ENCODE measurements at regions not wholly inside any gene's neighbourhood (a gene's known extent, or its start where the extent isn't known, plus 50 kb on each side); places are given as distances from the start of the nearest gene placed in this dataset.
"Not testable (repeated sequence)": the region's sequence is repeated elsewhere in the genome, so short reads cannot be mapped to it uniquely, and the experiment has no call there.

DNA sequence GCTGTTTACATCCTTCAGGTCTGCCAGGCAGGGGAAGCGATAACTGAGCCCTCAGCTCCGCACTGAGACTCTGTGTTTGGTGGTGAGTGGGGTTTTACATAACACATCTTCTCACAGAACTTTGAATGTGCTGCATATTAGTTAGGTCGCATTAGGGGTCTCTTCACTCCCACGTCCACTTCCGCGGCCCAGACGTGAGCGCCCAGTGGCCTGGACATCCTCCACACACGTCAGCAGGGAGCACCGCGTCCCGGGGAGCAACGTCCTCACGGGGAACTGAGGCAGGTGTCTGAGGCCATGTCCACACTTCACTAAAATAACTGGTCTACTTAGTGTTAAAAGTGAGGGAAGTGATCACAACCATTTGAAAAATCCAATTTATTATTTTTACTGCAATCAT, 100.4 kb upstream of the SATB2 start:
- DNase-seq (ENCODE audit: low read depth in 3 of 3), result no peak

DNA sequence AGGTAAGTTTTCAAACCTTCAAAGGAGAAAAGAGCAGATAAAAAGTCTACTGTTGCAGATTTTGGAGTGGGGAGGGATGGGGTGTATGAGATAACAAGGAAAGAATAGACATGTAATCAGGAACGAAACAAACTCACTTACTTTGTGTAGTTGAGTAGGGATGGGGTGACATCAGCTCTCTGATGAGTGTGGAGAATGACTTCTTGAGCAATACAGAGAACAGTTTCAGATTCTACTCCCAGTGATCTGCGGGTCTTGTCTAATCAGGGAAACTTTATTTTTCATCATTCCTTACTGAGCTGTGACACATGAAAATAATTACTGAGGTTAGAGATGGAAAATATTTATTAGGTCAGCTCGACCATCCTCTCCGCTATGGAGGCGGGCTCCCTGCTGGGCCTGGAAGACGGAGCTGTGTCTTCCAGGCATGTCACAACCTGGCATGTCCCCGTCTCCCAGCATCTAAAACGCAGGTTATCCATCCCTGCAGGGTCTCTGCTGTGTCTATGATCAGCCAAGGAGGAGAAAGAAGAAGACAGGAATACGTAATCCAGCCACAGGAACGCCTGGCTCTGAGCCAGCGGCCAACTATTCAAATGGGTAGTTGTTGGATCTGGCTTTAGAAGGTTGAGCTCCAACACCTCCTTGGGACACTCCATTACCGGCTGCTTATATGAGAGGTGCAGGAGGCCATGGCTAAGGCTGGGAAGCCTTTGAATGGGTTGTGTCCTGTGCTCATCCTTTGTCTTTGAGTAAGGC, 99.0 kb upstream of the SATB2 start:
- no peak for DNase-seq (ENCODE audit: low read depth in 3 of 3)

DNA sequence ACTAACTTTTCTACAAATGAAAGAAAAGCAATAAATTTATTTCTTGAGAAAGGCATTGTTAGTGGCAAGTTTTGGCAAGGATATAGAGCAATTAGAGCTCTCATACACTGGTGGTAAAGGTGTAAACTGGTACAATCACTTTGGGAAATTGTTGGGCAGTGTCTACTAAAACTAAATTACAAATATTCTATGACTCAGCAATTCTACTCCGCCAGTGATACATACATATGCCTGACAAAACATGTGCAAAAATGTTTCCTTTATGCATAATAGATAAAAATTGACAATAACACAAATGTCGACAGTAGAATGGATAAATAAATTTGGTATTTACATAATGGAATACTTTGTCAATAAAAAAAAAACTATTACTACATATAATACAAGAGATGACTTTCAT, 96.3 kb upstream of the SATB2 start:
- DNase-seq (ENCODE audit: low read depth in 3 of 3), result no peak

DNA sequence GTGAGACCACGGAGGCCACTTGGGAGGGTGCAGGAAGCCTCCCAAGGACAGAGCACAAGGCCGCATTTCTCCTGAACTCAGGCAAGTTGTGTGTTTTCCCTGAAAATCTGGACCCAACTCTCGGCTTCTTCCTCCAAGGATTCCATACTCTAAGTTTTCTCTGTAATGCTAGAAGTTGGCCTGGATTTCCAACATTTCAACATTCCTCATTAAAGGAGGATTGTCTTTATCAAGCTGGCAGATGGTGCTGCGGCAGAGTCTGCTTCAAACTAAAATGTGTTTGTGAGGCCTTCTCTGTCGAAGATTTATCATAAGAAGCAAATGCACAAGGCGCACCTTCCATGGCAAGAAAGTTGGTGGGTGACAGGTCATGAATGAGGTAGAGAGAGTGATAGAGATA, 94.4 kb upstream of the SATB2 start:
- DNase-seq (ENCODE audit: low read depth in 3 of 3), result no peak

DNA sequence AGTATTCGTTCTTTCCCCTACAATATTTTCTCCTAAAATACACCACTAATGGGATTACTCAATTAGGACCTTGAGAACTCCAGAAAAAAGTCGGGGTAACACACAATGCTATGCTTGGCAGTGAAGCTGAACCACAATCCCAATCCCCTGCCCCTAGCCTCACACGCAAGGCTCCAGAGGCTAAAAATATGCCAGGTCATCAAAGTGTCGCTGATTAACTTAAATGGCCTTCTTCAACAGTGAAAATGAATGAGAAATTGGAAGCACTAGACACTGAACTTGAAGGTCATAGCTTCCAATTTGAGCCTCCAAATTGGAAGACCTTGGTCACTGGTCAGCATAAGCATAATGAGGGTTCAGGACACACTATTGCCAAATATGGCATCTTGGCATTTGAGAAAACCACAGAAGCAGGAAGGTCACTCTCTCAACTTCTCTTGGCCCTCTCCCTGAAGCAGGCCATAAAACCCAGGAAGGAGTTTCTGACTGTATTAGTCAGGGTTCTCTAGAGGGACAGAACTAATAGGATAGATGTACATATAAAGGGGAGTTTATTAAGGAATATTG, 86.0 kb upstream of the SATB2 start:
- DNase-seq (ENCODE audit: low read depth in 3 of 3), result no peak

DNA sequence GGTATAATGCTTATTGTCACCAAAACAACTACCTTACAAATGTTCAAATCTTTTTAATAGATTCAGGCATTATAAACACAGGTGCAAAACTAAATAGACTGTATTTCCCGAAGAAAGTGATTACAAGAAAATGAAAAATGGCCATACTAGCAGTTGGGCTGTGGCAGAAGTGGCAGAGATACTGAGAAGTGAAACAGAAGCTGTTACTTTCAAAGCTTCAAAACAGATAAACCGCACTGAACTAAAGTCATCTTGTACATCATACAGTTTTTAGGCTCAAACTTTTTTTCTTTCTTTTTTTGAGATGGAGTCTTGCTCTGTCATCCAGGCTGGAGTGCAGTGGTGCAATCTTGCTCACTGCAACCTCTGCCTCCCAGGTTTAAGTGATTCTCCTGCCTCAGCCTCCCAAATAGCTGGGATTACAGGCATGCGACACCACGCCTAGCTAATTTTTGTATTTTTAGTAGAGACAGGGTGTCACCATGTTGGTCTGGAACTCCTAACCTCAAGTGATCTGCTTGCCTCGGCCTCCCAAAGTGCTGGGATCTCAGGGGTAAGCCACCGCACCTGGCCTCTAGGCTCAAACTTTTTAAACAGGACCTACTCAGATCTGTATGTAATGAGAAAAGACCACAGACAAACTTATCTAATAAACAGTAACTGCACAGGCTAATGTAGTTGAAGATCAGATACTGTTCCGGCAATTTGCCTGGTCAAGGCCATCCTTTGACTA, 77.9 kb upstream of the SATB2 start:
- no peak for DNase-seq (ENCODE audit: low read depth in 3 of 3)

DNA sequence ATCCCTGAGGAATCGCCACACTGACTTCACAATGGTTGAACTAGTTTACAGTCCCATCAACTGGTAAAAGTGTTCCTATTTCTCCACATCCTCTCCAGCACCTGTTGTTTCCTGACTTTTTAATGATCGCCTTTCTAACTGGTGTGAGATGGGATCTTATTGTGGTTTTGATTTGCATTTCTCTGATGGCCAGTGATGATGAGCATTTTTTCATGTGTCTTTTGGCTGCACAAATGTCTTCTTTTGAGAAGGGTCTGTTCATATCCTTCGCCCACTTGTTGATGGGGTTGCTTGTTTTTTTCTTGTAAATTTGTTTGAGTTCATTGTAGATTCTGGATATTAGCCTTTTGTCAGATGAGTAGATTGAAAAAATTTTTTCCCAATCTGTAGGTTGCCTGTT, 76.1 kb upstream of the SATB2 start:
- DNase-seq (ENCODE audit: low read depth in 3 of 3), result not testable (repeated sequence)

DNA sequence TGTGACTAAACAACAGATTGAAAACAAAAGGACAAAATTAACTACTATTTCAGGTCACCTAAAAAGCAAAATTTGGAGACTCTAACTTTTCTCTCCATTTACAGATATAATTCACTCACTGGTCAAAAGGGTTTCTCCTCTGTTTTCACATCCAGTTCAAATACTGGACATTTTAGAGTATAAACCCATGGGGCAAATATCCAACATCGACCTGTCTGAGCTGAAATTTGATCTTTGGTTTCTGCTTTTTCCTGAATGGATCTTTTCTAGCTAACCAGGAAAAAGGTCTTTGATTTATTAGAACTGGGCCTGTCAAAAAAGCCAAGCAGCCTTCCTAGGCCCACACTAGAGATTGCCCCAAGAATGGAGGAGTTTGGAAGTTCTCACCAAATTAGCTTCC, 69.3 kb upstream of the SATB2 start:
- no peak for DNase-seq (ENCODE audit: low read depth in 3 of 3)

DNA sequence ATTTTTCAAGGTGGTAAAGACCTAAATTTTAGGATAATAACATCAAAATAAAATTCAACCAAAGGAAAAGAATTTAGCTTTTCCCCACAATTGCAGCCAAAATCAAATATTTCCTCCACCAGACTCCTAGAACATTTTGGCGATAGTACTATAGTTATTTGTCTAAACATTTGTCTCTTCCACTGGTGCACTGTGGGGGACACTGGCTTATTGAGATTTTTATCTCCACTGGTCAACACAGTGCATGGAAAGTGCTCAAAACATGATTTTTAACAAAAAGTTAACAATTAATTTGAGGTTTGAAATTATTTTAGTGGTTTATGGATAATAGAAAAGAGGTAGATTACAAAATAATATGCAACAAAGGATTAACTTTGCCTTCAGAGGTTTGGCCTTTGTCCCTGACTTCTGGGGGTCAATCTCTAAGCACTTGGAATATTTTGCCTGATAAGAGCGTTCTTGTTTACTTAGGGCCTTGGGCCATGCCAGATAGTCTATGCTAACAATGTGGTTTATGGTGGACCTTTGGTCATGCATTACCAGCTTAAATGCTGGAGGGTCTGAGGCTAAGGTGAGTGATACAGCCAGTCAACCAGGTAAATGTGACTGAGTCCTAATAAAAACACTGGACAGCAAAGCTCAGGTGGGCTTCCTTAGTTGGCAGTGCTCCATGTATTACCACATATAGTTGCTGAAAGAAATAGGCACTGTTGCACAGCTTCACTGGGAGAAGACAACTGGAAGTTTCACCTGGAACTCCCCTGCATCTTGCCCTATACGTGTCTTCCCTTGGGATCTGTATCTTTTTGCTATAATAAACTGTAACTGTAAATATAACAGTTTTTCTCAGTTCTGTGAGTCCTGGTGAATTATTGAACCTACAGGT, 67.2 kb upstream of the SATB2 start:
- no peak for DNase-seq (ENCODE audit: low read depth in 3 of 3)

DNA sequence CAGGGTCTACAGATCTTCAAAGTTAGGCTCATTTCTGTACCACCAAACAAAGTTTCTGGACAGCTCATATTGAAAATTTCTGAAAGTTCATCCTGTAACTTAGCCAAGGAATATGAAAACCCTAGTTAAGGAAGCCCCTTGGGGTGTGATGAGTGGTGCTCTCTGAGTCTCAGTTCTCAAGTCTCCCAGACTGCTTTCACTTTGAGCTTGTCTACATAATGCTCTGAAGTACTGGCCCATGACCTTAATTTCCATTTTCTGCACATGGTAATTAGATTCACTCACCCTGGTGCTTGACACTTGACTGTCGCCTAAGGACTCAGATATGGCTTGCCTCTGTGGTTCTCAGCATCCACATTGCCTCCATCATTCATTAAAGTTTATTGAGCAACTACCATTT, 51.7 kb upstream of the SATB2 start:
- no peak for DNase-seq (ENCODE audit: low read depth in 3 of 3)

Data from stimulated activated CD4-positive, alpha-beta T cell treated with anti-CD3 and anti-CD28 coated beads, TNF-alpha, amount 100 ng/mL, for 48 hours (primary cell).